OCI-LY1 (cell line): ENCODE measurements at regions not wholly inside any gene's neighbourhood (a gene's known extent, or its start where the extent isn't known, plus 50 kb on each side); places are given as distances from the start of the nearest gene placed in this dataset.

Experiments used
- H2AFZ ChIP-seq: fragments of 200-600 bp; sonication (generic), shearing (Covaris generic); 2 replicates; pipeline ENCODE4 v1.6.0; 2014; ENCODE audit warnings: antibody characterized with exemption, mild to moderate bottlenecking, low read length
- H3F3A ChIP-seq: fragments of 200-600 bp; sonication (generic), shearing (Covaris generic); 2 replicates; pipeline ENCODE4 v1.6.0; 2014; ENCODE audit warnings: mild to moderate bottlenecking, antibody characterized with exemption, low read length, moderate library complexity; ENCODE audit not compliant: insufficient read depth
- H3K27ac ChIP-seq: fragments of 200-600 bp; sonication (generic); 2 replicates; pipeline ENCODE4 v1.5.1; 2014; ENCODE audit warnings: low read length, mixed run types, mild to moderate bottlenecking, low read depth; ENCODE audit not compliant: poor library complexity, severe bottlenecking
- H3K27me3 ChIP-seq: fragments of 200-600 bp; sonication (generic); 2 replicates; pipeline ENCODE4 v1.6.0; 2014; ENCODE audit warnings: antibody characterized with exemption, mild to moderate bottlenecking, low read length, moderate library complexity; ENCODE audit not compliant: insufficient read depth
- H3K36me3 ChIP-seq: fragments of 200-600 bp; sonication (generic); 2 replicates; pipeline ENCODE4 v1.6.1; 2014; ENCODE audit warnings: mild to moderate bottlenecking, antibody characterized with exemption, low read length, moderate library complexity, mixed read lengths; ENCODE audit not compliant: insufficient read depth
- H3K4me1 ChIP-seq: fragments of 200-600 bp; sonication (generic); 2 replicates; pipeline ENCODE4 v1.5.1; 2014; ENCODE audit warnings: mild to moderate bottlenecking, low read length, moderate library complexity; ENCODE audit not compliant: insufficient read depth, severe bottlenecking
- H3K4me2 ChIP-seq: fragments of 200-600 bp; sonication (generic), shearing (Covaris generic); 2 replicates; pipeline ENCODE4 v1.6.1; 2014; ENCODE audit warnings: low read length
- H3K4me3 ChIP-seq: fragments of 200-600 bp; sonication (generic); 2 replicates; pipeline ENCODE4 v1.5.1; 2014; ENCODE audit warnings: low read length, low read depth, mild to moderate bottlenecking, mixed read lengths; ENCODE audit not compliant: poor library complexity, severe bottlenecking
- H3K79me2 ChIP-seq: fragments of 200-600 bp; shearing (Covaris generic); 2 replicates; pipeline ENCODE4 v1.6.1; 2016; ENCODE audit warnings: mixed run types, low read length, mixed read lengths; ENCODE audit not compliant: insufficient read depth
- H3K9ac ChIP-seq: fragments of 200-600 bp; sonication (generic), shearing (Covaris generic); 2 replicates; pipeline ENCODE4 v1.6.1; 2014; ENCODE audit warnings: mild to moderate bottlenecking, low read length, mixed read lengths
- H3K9me2 ChIP-seq: fragments of 200-600 bp; sonication (generic), shearing (Covaris generic); 2 replicates; pipeline ENCODE4 v1.6.1; 2014; ENCODE audit warnings: low read depth, mild to moderate bottlenecking, low read length, mixed read lengths
- H3K9me3 ChIP-seq: fragments of 200-600 bp; shearing (Covaris generic); 2 replicates; pipeline ENCODE4 v1.6.1; 2014; ENCODE audit warnings: low read length, mixed read lengths
- H4K20me1 ChIP-seq: fragments of 200-600 bp; sonication (generic), shearing (Covaris generic); 2 replicates; pipeline ENCODE4 v1.6.0; 2016; ENCODE audit warnings: mild to moderate bottlenecking, low read length; ENCODE audit not compliant: insufficient read depth
- EZH2 ChIP-seq: fragments of 200-600 bp; sonication (generic), shearing (Covaris generic); IDR thresholded peaks from 2 replicates; pipeline ENCODE4 v1.8.0; 2017; ENCODE audit warnings: borderline replicate concordance, mixed run types, mild to moderate bottlenecking, antibody characterized with exemption, low read length, moderate library complexity, mixed read lengths
- TF ChIP-seq, protein P1 (sequence below): fragments of 200-600 bp; sonication (generic), shearing (Covaris generic); IDR thresholded peaks from 2 replicates; pipeline ENCODE4 v1.5.1; 2017; ENCODE audit warnings: mild to moderate bottlenecking, antibody characterized with exemption, low read length, moderate library complexity, mixed read lengths

DNA sequence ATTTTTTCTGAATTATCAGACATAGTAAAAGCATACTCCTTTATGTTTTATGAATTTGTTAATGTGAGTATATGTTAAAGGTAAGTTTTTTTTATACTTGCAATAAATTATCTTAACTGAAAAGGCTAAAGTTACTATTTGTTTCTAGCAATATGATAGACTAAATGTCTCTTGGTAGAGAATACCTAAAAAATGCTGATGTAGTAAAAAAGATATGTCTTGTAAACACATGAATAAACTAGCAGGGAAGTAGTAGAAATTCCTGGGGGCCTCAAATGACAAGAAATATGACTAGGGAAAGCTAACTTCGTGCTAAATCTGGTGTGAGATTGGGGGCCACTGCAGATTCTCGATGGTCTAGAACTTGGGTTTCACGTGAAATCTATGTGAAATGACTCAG, 188.1 kb upstream of the CACNA1E start:
- Histone ChIP-seq H3K79me2 (no peaks in the 10 kb centered on the region), H3K4me3 (no peak overlapping the region), H3K36me3 (no peaks in the 10 kb centered on the region), H3K9me2 (no peaks in the 10 kb centered on the region), H2AFZ (no peak overlapping the region), H4K20me1 (no peaks in the 10 kb centered on the region), H3K9ac (no peak overlapping the region), H3K9me3 (no peaks in the 10 kb centered on the region), H3K27ac (no peak overlapping the region), H3K4me2 (no peak overlapping the region), H3K4me1 (no peaks in the 10 kb centered on the region), H3K27me3 (no peaks in the 10 kb centered on the region), H3F3A (no peaks in the 10 kb centered on the region)
- TF ChIP-seq, protein P1, sequence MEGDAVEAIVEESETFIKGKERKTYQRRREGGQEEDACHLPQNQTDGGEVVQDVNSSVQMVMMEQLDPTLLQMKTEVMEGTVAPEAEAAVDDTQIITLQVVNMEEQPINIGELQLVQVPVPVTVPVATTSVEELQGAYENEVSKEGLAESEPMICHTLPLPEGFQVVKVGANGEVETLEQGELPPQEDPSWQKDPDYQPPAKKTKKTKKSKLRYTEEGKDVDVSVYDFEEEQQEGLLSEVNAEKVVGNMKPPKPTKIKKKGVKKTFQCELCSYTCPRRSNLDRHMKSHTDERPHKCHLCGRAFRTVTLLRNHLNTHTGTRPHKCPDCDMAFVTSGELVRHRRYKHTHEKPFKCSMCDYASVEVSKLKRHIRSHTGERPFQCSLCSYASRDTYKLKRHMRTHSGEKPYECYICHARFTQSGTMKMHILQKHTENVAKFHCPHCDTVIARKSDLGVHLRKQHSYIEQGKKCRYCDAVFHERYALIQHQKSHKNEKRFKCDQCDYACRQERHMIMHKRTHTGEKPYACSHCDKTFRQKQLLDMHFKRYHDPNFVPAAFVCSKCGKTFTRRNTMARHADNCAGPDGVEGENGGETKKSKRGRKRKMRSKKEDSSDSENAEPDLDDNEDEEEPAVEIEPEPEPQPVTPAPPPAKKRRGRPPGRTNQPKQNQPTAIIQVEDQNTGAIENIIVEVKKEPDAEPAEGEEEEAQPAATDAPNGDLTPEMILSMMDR, result no peak
- TF ChIP-seq EZH2, result no peak

DNA sequence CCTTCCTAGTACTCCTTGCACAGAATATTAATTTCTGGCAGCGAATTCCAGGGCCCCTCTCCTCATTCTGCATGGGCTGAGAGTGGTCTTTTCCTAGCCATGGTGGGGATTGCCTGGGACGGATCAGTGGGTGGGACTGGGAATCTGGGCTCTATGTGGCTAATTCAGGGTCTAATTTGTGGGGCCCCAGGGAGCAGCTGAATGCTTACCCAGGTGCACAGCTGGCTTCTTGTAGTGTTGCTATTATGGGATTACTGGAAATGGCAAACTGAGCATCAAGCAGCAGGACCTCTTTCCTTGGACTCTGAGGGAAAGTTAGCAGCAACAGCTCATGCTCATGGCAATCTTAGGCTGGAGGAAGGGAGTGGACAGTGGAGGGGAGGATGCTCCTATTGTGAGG, 187.1 kb upstream of the CACNA1E start:
- Histone ChIP-seq H3K4me3 (no peak overlapping the region), H3K4me1 (no peaks in the 10 kb centered on the region), H3K9me2 (no peaks in the 10 kb centered on the region), H2AFZ (no peak overlapping the region), H3K36me3 (no peaks in the 10 kb centered on the region), H3K4me2 (no peak overlapping the region), H3K27me3 (no peaks in the 10 kb centered on the region), H3K79me2 (no peaks in the 10 kb centered on the region), H4K20me1 (no peaks in the 10 kb centered on the region), H3K9ac (no peak overlapping the region), H3F3A (no peaks in the 10 kb centered on the region), H3K9me3 (no peaks in the 10 kb centered on the region), H3K27ac (no peak overlapping the region)
- TF ChIP-seq EZH2, result no peak
- TF ChIP-seq, protein P1, result no peak

- no peaks in the 10 kb centered on the region for H3K9me2 ChIP-seq
- H3K27ac ChIP-seq, result no peak overlapping the region
- H3K4me1 ChIP-seq, result no peaks in the 10 kb centered on the region
- H4K20me1 ChIP-seq, result no peaks in the 10 kb centered on the region
- TF ChIP-seq EZH2, result no peak
- TF ChIP-seq, protein P1, result no peak
- H3F3A ChIP-seq, result no peaks in the 10 kb centered on the region
- no peaks in the 10 kb centered on the region for H3K79me2 ChIP-seq
- no peaks in the 10 kb centered on the region for H3K9me3 ChIP-seq
- H3K4me3 ChIP-seq, result no peak overlapping the region
- H3K4me2 ChIP-seq, result no peak overlapping the region
- peaks cover 2% of the 10 kb centered on the region; the same call in 1 of the 2 replicates for H3K27me3 ChIP-seq
- no peak overlapping the region for H3K9ac ChIP-seq
- no peaks in the 10 kb centered on the region for H3K36me3 ChIP-seq
- H2AFZ ChIP-seq, result no peak overlapping the region
Observed at GRCh38 chr1:181308098-181308497, 175.2 kb upstream of the CACNA1E start.
